ENCODE measurements at regions not wholly inside any gene's neighbourhood (a gene's known extent, or its start where the extent isn't known, plus 50 kb on each side); places are given as distances from the start of the nearest gene placed in this dataset.
"Not testable (repeated sequence)": the region's sequence is repeated elsewhere in the genome, so short reads cannot be mapped to it uniquely, and the experiment has no call there.

DNA sequence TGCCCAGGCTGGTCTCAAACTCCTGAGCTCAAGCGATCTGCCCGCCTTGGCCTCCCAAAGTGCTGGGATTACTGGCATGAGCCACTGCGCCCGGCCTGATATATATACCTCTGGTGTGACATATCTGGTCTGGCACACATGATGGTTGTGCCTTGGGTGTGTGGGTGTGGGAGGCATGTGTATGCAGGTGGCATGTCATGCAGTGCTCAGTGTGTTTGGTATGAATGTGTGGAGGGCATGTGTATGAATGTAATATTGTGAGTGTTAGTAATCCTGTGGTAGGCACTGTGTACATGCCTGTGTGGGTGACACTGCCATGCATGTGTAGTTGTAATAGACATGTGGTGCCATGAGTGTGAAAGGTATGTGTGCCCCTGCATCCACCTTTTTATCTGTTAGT lies 179.3 kb upstream of the GOT2 start:
- DNase-seq (ENCODE audit: low spot score), result no peak
- H3K4me3 Mint-ChIP-seq, result no peak overlapping the region
- H3K27ac Mint-ChIP-seq, result no peak overlapping the region
- intact Hi-C loops (cut with micrococcal nuclease), result no loop called here
- H3K27me3 Mint-ChIP-seq (ENCODE audit: insufficient read depth), result no peaks in the 10 kb centered on the region
- no peaks in the 10 kb centered on the region for H3K4me1 Mint-ChIP-seq (ENCODE audit: low read depth)
- H3K36me3 Mint-ChIP-seq (ENCODE audit: low read depth), result no peaks in the 10 kb centered on the region
- H3K9me3 Mint-ChIP-seq, result peaks cover 13% of the 10 kb centered on the region

DNA sequence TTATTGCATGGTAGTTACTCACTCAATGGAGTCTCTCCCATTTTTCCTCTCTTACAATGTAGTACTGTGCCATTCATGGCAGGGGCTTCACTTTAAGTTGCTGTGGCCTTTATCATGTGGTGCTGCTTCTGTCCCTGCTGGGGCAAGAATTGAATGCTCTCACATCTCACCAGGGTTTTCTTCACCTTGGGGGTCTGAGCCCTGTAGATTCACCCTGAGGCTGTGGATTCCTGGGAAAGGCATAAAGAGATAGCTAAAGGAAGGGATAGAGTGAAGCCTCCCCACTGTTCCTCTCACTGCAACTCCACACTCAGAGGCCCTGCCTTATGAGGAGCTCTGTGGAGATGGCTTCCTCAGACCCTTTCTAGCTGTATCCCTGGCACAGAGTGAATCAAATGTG lies 178.5 kb upstream of the GOT2 start:
- Mint-ChIP-seq H3K4me1 (ENCODE audit: low read depth) (no peaks in the 10 kb centered on the region), H3K36me3 (ENCODE audit: low read depth) (no peaks in the 10 kb centered on the region), H3K9me3 (peaks cover 11% of the 10 kb centered on the region), H3K27ac (no peak overlapping the region), H3K4me3 (no peak overlapping the region), H3K27me3 (ENCODE audit: insufficient read depth) (no peaks in the 10 kb centered on the region)
- intact Hi-C loops (cut with micrococcal nuclease), result no loop called here
- DNase-seq (ENCODE audit: low spot score), result no peak

GRCh38 chr16:58906981-58907715 lies 173.0 kb upstream of the GOT2 start:
- Mint-ChIP-seq H3K36me3 (ENCODE audit: low read depth) (no peaks in the 10 kb centered on the region), H3K27me3 (ENCODE audit: insufficient read depth) (no peaks in the 10 kb centered on the region), H3K4me3 (no peak overlapping the region), H3K4me1 (ENCODE audit: low read depth) (no peaks in the 10 kb centered on the region), H3K9me3 (no peaks in the 10 kb centered on the region), H3K27ac (no peak overlapping the region)
- no peak for DNase-seq (ENCODE audit: low spot score)
- intact Hi-C loops (cut with micrococcal nuclease), result no loop called here

DNA sequence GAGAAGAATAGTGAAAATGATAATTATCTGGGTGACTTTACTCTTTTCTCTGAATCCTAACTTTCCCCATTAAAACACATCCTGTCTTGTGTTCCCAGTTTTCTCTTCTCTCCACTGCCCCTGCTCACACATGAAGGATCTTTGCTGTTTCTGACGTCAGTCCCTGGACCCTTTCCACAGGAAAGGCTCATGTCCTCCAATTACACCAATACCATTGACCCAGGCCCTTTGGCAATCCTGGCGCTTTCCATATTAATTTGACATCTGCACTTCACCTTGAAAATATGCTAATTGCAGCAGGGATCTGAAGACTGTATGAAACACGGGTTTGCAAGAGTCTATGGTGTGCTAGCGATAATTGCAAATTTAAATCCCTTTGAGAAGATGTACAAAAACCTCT lies 170.2 kb upstream of the GOT2 start:
- no peak for DNase-seq (ENCODE audit: low spot score)
- H3K27me3 Mint-ChIP-seq (ENCODE audit: insufficient read depth), result no peaks in the 10 kb centered on the region
- no peak overlapping the region for H3K4me3 Mint-ChIP-seq
- H3K27ac Mint-ChIP-seq, result no peak overlapping the region
- H3K4me1 Mint-ChIP-seq (ENCODE audit: low read depth), result no peaks in the 10 kb centered on the region
- H3K9me3 Mint-ChIP-seq, result no peaks in the 10 kb centered on the region
- H3K36me3 Mint-ChIP-seq (ENCODE audit: low read depth), result no peaks in the 10 kb centered on the region
- intact Hi-C loops (cut with micrococcal nuclease), result no loop called here

- no peaks in the 10 kb centered on the region for H3K27me3 Mint-ChIP-seq (ENCODE audit: insufficient read depth)
- H3K27ac Mint-ChIP-seq, result no peak overlapping the region
- no peaks in the 10 kb centered on the region for H3K4me1 Mint-ChIP-seq (ENCODE audit: low read depth)
- no peaks in the 10 kb centered on the region for H3K36me3 Mint-ChIP-seq (ENCODE audit: low read depth)
- H3K4me3 Mint-ChIP-seq, result no peak overlapping the region
- no peak for DNase-seq (ENCODE audit: low spot score)
- H3K9me3 Mint-ChIP-seq, result peaks cover 11% of the 10 kb centered on the region
- intact Hi-C loops (cut with micrococcal nuclease), result no loop called here
These were observed 155.4 kb upstream of the GOT2 start for GRCh38 chr16:58889516-58889915.

DNA sequence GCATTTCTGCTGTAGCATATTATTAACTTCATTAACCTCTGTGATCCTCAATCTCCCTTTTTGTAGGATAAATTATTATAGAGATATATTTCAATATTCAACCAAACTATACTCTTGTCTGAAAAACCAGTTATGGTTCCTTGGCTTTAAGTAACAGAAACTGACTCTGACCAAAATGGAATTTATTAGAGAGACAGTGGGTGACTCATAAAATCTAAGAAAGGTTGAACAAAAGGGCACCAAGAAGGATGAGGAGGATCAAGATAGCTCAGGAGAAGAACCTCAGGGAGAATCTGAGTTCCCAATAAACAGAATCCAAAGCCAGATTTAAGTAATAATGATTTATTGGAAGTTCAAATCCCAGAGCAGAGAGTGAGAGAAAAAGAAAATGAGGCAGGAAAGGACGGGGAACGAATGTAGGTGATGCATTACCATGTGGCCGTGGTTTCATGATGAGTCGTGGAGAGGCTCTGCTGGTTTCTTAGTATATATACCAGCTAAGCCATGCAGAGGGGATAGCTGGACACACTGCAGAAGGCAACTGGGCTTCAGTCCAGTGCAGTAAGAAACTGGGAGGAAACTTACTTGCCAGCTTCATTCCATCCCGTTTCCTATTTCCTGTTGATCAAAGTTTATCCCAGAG lies 151.5 kb upstream of the GOT2 start:
- no peaks in the 10 kb centered on the region for H3K4me1 Mint-ChIP-seq (ENCODE audit: low read depth)
- H3K4me3 Mint-ChIP-seq, result no peak overlapping the region
- H3K9me3 Mint-ChIP-seq, result no peaks in the 10 kb centered on the region
- peaks cover 2% of the 10 kb centered on the region for H3K27me3 Mint-ChIP-seq (ENCODE audit: insufficient read depth)
- DNase-seq (ENCODE audit: low spot score), result no peak
- intact Hi-C loops (cut with micrococcal nuclease), result no loop called here
- H3K36me3 Mint-ChIP-seq (ENCODE audit: low read depth), result no peaks in the 10 kb centered on the region
- no peak overlapping the region for H3K27ac Mint-ChIP-seq

DNA sequence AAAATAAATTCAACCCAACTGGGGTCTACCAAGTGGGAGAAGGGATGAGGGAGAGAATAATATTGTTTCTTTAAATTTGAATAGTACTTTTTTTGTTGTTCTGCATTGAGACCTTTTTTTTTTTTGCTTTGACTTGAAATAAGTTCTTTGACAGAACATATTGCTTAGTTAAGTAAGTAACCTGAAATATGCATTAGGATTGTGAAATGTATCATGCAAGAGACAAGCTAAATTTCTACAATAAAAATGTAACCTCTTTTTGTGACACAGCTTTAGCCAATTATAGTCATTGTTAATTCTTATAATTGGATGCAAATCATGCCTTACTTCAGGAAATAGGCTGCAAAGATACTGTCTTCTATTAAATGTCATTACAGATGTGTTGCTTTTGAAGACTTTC lies 150.0 kb upstream of the GOT2 start:
- Mint-ChIP-seq H3K4me1 (ENCODE audit: low read depth) (no peaks in the 10 kb centered on the region), H3K27me3 (ENCODE audit: insufficient read depth) (peaks cover 2% of the 10 kb centered on the region), H3K4me3 (no peak overlapping the region), H3K27ac (no peak overlapping the region), H3K9me3 (peaks cover 3% of the 10 kb centered on the region), H3K36me3 (ENCODE audit: low read depth) (no peaks in the 10 kb centered on the region)
- no peak for DNase-seq (ENCODE audit: low spot score)
- intact Hi-C loops (cut with micrococcal nuclease), result no loop called here

DNA sequence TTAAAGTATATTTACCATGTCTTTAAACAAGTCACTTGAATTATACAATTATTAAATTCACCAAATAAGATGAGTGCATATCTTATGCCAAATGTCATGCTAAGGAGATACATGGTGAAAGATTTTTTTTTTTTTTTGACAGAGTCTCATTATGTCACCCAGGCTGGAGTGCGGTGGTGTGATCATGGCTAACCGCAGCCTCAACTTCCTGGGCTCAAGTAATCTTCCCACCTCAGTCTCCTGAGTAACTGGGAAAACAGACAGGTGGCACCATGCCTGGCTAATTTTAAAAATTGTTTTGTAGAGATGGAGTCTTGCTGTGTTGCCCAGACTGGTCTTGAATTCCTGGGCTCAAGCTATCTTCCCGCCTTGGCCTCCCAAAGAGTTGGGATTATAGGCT lies 149.0 kb upstream of the GOT2 start:
- Mint-ChIP-seq H3K27ac (no peak overlapping the region), H3K4me3 (no peak overlapping the region), H3K27me3 (ENCODE audit: insufficient read depth) (peaks cover 2% of the 10 kb centered on the region), H3K4me1 (ENCODE audit: low read depth) (no peaks in the 10 kb centered on the region), H3K36me3 (ENCODE audit: low read depth) (no peaks in the 10 kb centered on the region), H3K9me3 (peaks cover 5% of the 10 kb centered on the region)
- no peak for DNase-seq (ENCODE audit: low spot score)
- intact Hi-C loops (cut with micrococcal nuclease), result no loop called here

DNA sequence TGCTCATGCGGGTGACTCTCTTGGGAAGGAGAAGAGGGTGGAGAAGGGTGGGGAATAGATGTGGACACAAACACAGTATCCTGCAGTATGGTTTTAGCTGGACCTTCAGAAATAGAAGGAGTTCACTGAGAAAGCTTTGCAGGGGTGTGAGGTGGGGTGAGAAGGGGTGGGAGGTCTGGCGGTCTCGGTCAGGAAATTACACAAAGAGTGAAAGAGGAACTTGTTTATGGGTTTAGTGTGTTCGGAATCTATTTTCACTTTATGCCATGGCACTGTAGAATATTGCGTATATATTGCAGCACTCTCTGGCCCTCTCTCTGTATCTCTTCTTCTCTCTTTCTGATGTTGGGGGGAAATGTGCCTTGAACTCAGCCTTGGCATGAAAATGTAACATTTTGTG lies 148.2 kb upstream of the GOT2 start:
- H3K36me3 Mint-ChIP-seq (ENCODE audit: low read depth), result no peaks in the 10 kb centered on the region
- no peak overlapping the region for H3K27ac Mint-ChIP-seq
- DNase-seq (ENCODE audit: low spot score), result no peak
- H3K4me1 Mint-ChIP-seq (ENCODE audit: low read depth), result no peaks in the 10 kb centered on the region
- peaks cover 5% of the 10 kb centered on the region for H3K9me3 Mint-ChIP-seq
- intact Hi-C loops (cut with micrococcal nuclease), result no loop called here
- peaks cover 2% of the 10 kb centered on the region for H3K27me3 Mint-ChIP-seq (ENCODE audit: insufficient read depth)
- no peak overlapping the region for H3K4me3 Mint-ChIP-seq

DNA sequence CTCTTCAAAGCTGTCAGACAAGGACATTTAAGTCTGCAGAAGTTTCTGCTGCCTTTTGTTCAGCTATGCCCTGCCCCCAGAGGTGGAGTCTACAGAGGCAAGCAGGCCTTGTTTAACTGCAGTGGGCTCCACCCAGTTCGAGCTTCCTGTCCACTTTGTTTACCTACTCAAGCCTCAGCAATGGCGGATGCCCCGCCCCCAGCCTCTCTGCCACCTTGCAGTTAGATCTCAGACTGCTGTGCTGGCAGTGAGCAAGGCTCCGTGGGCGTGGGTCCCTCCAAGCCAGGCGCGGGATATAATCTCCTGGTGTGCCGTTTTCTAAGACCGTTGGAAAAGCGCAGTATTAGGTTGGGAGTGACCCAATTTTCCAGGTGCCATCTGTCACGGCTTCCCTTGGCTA lies 144.5 kb upstream of the GOT2 start:
- H3K4me1 Mint-ChIP-seq (ENCODE audit: low read depth); DNase-seq (ENCODE audit: low spot score); intact Hi-C loops (cut with micrococcal nuclease); H3K27me3 Mint-ChIP-seq (ENCODE audit: insufficient read depth); H3K9me3 Mint-ChIP-seq; H3K27ac Mint-ChIP-seq; H3K4me3 Mint-ChIP-seq; H3K36me3 Mint-ChIP-seq (ENCODE audit: low read depth): not testable (repeated sequence)

GRCh38 chr16:58866935-58867334 lies 132.8 kb upstream of the GOT2 start:
- Mint-ChIP-seq H3K4me3 (no peak overlapping the region), H3K36me3 (ENCODE audit: low read depth) (no peaks in the 10 kb centered on the region), H3K9me3 (no peaks in the 10 kb centered on the region), H3K27ac (no peak overlapping the region), H3K4me1 (ENCODE audit: low read depth) (no peaks in the 10 kb centered on the region), H3K27me3 (ENCODE audit: insufficient read depth) (no peaks in the 10 kb centered on the region)
- intact Hi-C loops (cut with micrococcal nuclease), result no loop called here
- no peak for DNase-seq (ENCODE audit: low spot score)

GRCh38 chr16:58863761-58864160 lies 129.6 kb upstream of the GOT2 start:
- no peak for DNase-seq (ENCODE audit: low spot score)
- intact Hi-C loops (cut with micrococcal nuclease), result no loop called here
- no peak overlapping the region for H3K4me3 Mint-ChIP-seq
- no peaks in the 10 kb centered on the region for H3K36me3 Mint-ChIP-seq (ENCODE audit: low read depth)
- no peak overlapping the region for H3K27ac Mint-ChIP-seq
- H3K9me3 Mint-ChIP-seq, result no peaks in the 10 kb centered on the region
- peaks cover 4% of the 10 kb centered on the region for H3K27me3 Mint-ChIP-seq (ENCODE audit: insufficient read depth)
- no peaks in the 10 kb centered on the region for H3K4me1 Mint-ChIP-seq (ENCODE audit: low read depth)

DNA sequence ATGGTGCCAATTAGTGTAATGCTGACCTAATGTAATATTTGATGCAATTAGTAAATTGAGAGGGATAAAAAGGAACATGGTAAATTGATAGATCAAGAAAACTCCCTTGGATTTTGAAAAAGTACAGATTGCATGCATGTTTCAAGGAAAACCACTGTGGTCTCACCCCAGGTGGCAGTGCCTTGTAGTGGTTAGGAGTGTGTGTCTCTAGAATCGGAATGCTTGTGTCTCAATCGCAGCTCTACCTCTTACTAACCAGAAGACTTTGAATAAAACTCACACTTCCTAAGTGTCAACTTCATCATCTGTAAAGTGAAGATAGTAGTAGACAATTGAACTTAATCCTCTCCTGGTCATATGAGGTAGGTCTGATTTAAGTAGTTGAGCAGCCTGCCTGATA lies 128.9 kb upstream of the GOT2 start:
- no peak for DNase-seq (ENCODE audit: low spot score)
- Mint-ChIP-seq H3K9me3 (no peaks in the 10 kb centered on the region), H3K36me3 (ENCODE audit: low read depth) (no peaks in the 10 kb centered on the region), H3K27ac (no peak overlapping the region), H3K4me1 (ENCODE audit: low read depth) (no peaks in the 10 kb centered on the region), H3K27me3 (ENCODE audit: insufficient read depth) (peaks cover 4% of the 10 kb centered on the region), H3K4me3 (no peak overlapping the region)
- intact Hi-C loops (cut with micrococcal nuclease), result no loop called here
